Gastroesophageal sphincter (tissue), 4 donors: ENCODE measurements at regions not wholly inside any gene's neighbourhood (a gene's known extent, or its start where the extent isn't known, plus 50 kb on each side); places are given as distances from the start of the nearest gene placed in this dataset.

ENCODE experiments used
- ATAC-seq: fragments of 150-250 bp; one replicate; pipeline ENCODE4 v1.9.1; 2016; ENCODE audit warnings: mild to moderate bottlenecking, moderate library complexity
- H3K27ac ChIP-seq, 4 donors: fragments of 200-600 bp; sonication (generic) in 3 of 4; 1 replicate in 3 of 4; 2 replicates in 1 of 4; pipeline ENCODE4 v1.5.1; 2016 to 2019
- H3K27me3 ChIP-seq: fragments of 200-600 bp; sonication (generic); one replicate; pipeline ENCODE4 v1.5.1; 2019
- H3K36me3 ChIP-seq, 2 donors: fragments of 200-600 bp; sonication (generic); one replicate each; pipeline ENCODE4 v1.5.1; 2019; ENCODE audit warnings: control low read depth in 1 of 2
- H3K4me1 ChIP-seq, 3 donors: fragments of 200-600 bp; sonication (generic); 1 replicate in 2 of 3; 2 replicates in 1 of 3; pipeline ENCODE4 v1.5.1; 2016 to 2019; ENCODE audit warnings: control low read depth in 2 of 3
- H3K4me3 ChIP-seq, 2 donors: fragments of 200-600 bp; sonication (generic); one replicate each; pipeline ENCODE4 v1.5.1; 2019; ENCODE audit warnings: mild to moderate bottlenecking in 1 of 2, moderate library complexity in 1 of 2
- H3K9me3 ChIP-seq, 3 donors: fragments of 200-600 bp; sonication (generic); one replicate each; pipeline ENCODE4 v1.5.1; 2017 to 2019; ENCODE audit warnings: control low read depth in 2 of 3
- CTCF ChIP-seq, 4 experiments: fragments of 200-600 bp in 2 of 4; fragments of 450-650 bp in 2 of 4; sonication (generic) in 1 of 4; IDR thresholded peaks; one replicate each; pipeline ENCODE4 v1.5.1; 2017 to 2019; ENCODE audit warnings: antibody characterized with exemption in 4 of 4, mild to moderate bottlenecking in 2 of 4, moderate library complexity in 2 of 4
- EP300 ChIP-seq: sonication (generic); formaldehyde crosslinking; IDR thresholded peaks from one replicate; pipeline ENCODE4 v1.6.1; 2017; ENCODE audit warnings: antibody characterized with exemption, mild to moderate bottlenecking
- POLR2A ChIP-seq, 2 donors: fragments of 450-650 bp; IDR thresholded peaks; one replicate each; pipeline ENCODE4 v1.6.1; 2017; ENCODE audit warnings: antibody characterized with exemption in 2 of 2, mild to moderate bottlenecking in 2 of 2, moderate library complexity in 1 of 2
- POLR2AphosphoS5 ChIP-seq: sonication (generic); formaldehyde crosslinking; IDR thresholded peaks from one replicate; pipeline ENCODE4 v1.6.1; 2017; ENCODE audit warnings: antibody characterized with exemption
- WGBS, 2 donors: methylation state at CpG; one replicate each; pipeline ENCODE4 v1.1.5; 2018; ENCODE audit warnings: low coverage in 1 of 2; 5-methylcytosine and 5-hydroxymethylcytosine counted together

- H3K36me3 ChIP-seq, result no peaks in the 10 kb centered on the region
- no peak for ATAC-seq
- no peak for TF ChIP-seq POLR2A (IDR thresholded peaks at IDR 0.05)
- TF ChIP-seq CTCF (IDR thresholded peaks at IDR 0.05), result no peak
- TF ChIP-seq POLR2AphosphoS5, result no peak
- no peak overlapping the region for H3K4me3 ChIP-seq
- H3K9me3 ChIP-seq, result no peaks in the 10 kb centered on the region
- H3K27me3 ChIP-seq, result peaks cover 5% of the 10 kb centered on the region
- H3K4me1 ChIP-seq, result peaks cover 0 to 28% (median 7%) of the 10 kb centered on the region in 3 donors
- WGBS, 2 donors, result 77 to 92% methylated on average over 6 of the region's 6 CpGs
- peak overlapping the region in 1 of 4 donors; percentile 81 for H3K27ac ChIP-seq
Measured at GRCh38 chr3:24831221-24831620, 336.6 kb upstream of the THRB start.

GRCh38 chr3:24832891-24833290 lies 338.2 kb upstream of the THRB start:
- H3K4me1 ChIP-seq, result peaks cover under 1 to 28% (median 7%) of the 10 kb centered on the region in 3 donors
- peaks cover 5% of the 10 kb centered on the region for H3K27me3 ChIP-seq
- TF ChIP-seq POLR2A (IDR thresholded peaks at IDR 0.05), result no peak
- no peak for TF ChIP-seq CTCF (IDR thresholded peaks at IDR 0.05)
- no peak for TF ChIP-seq POLR2AphosphoS5
- no peak for TF ChIP-seq EP300
- H3K36me3 ChIP-seq, result no peaks in the 10 kb centered on the region
- H3K27ac ChIP-seq, result no peak overlapping the region
- no peak overlapping the region for H3K4me3 ChIP-seq
- H3K9me3 ChIP-seq, result no peaks in the 10 kb centered on the region
- 79 to 89% methylated on average over 5 of the region's 5 CpGs for WGBS, 2 donors
- ATAC-seq, result no peak

GRCh38 chr3:24834442-24834841 lies 339.8 kb upstream of the THRB start:
- no peak for ATAC-seq
- no peaks in the 10 kb centered on the region for H3K27me3 ChIP-seq
- peaks cover 0 to 27% (median 7%) of the 10 kb centered on the region in 3 donors for H3K4me1 ChIP-seq
- no peak for TF ChIP-seq POLR2A (IDR thresholded peaks at IDR 0.05)
- no peak for TF ChIP-seq CTCF (IDR thresholded peaks at IDR 0.05)
- TF ChIP-seq POLR2AphosphoS5, result no peak
- TF ChIP-seq EP300, result no peak
- H3K36me3 ChIP-seq, result no peaks in the 10 kb centered on the region
- WGBS, 2 donors, result 72 to 76% methylated on average over 4 of the region's 4 CpGs
- H3K27ac ChIP-seq, result no peak overlapping the region
- no peaks in the 10 kb centered on the region for H3K9me3 ChIP-seq
- H3K4me3 ChIP-seq, result no peak overlapping the region

GRCh38 chr3:24835510-24835909 lies 340.9 kb upstream of the THRB start:
- Histone ChIP-seq H3K4me3 (no peak overlapping the region), H3K27ac (peak overlapping the region in 1 of 4 donors; percentile 29), H3K9me3 (no peaks in the 10 kb centered on the region), H3K27me3 (no peaks in the 10 kb centered on the region), H3K4me1 (peaks cover 0 to 25% (median 7%) of the 10 kb centered on the region in 3 donors), H3K36me3 (no peaks in the 10 kb centered on the region)
- no peak for ATAC-seq
- 82 to 93% methylated on average over 3 of the region's 4 CpGs for WGBS, 2 donors
- TF ChIP-seq EP300 (no peak), POLR2AphosphoS5 (no peak), POLR2A (IDR thresholded peaks at IDR 0.05) (no peak), CTCF (IDR thresholded peaks at IDR 0.05) (no peak)

GRCh38 chr3:24837601-24838000 lies 343.0 kb upstream of the THRB start:
- 27 to 74% methylated on average over 1 to 3 of the region's 3 CpGs for WGBS, 2 donors
- Histone ChIP-seq H3K27ac (peak overlapping the region; percentile 24 to 63 (median 54)), H3K36me3 (no peaks in the 10 kb centered on the region)

More at GRCh38 chr3:24837601-24838000, 343.0 kb upstream of the THRB start:
- Histone ChIP-seq H3K4me1 (peaks cover 0 to 35% (median 7%) of the 10 kb centered on the region in 3 donors), H3K4me3 (no peak overlapping the region), H3K9me3 (no peaks in the 10 kb centered on the region), H3K27me3 (no peaks in the 10 kb centered on the region)
- no peak for ATAC-seq
- TF ChIP-seq EP300, result no peak
- no peak for TF ChIP-seq POLR2AphosphoS5
- no peak for TF ChIP-seq CTCF (IDR thresholded peaks at IDR 0.05)
- TF ChIP-seq POLR2A (IDR thresholded peaks at IDR 0.05), result no peak
